ENCODE measurements at regions not wholly inside any gene's neighbourhood (a gene's known extent, or its start where the extent isn't known, plus 50 kb on each side); places are given as distances from the start of the nearest gene placed in this dataset.

GRCh38 chr14:38901791-38902190 is 201.2 kb downstream of the SEC23A start:
- TF ChIP-seq CTCF (conservative IDR thresholded peaks at IDR 0.05; ENCODE audit: low read length): no peak
- H3K4me3 ChIP-seq (ENCODE audit: low read length): no peak overlapping the region
- DNase-seq (ENCODE audit: low read depth): no peak

- TF ChIP-seq CTCF (conservative IDR thresholded peaks at IDR 0.05; ENCODE audit: low read length): no peak
- DNase-seq (ENCODE audit: low read depth): no peak
- H3K4me3 ChIP-seq (ENCODE audit: low read length): no peak overlapping the region
These were observed 202.1 kb downstream of the SEC23A start for GRCh38 chr14:38900887-38901286.

- no peak overlapping the region for H3K4me3 ChIP-seq (ENCODE audit: low read length)
- DNase-seq (ENCODE audit: low read depth): no peak
- TF ChIP-seq CTCF (conservative IDR thresholded peaks at IDR 0.05; ENCODE audit: low read length): no peak
These were observed 215.3 kb downstream of the SEC23A start for GRCh38 chr14:38887696-38888095.

GRCh38 chr14:38884109-38884508 is 218.9 kb downstream of the SEC23A start:
- no peak for TF ChIP-seq CTCF (conservative IDR thresholded peaks at IDR 0.05; ENCODE audit: low read length)
- no peak for DNase-seq (ENCODE audit: low read depth)
- no peak overlapping the region for H3K4me3 ChIP-seq (ENCODE audit: low read length)

GRCh38 chr14:38883127-38883526 is 219.9 kb downstream of the SEC23A start:
- no peak overlapping the region for H3K4me3 ChIP-seq (ENCODE audit: low read length)
- TF ChIP-seq CTCF (conservative IDR thresholded peaks at IDR 0.05; ENCODE audit: low read length): no peak
- no peak for DNase-seq (ENCODE audit: low read depth)

- DNase-seq (ENCODE audit: low read depth): no peak
- H3K4me3 ChIP-seq (ENCODE audit: low read length): no peak overlapping the region
- no peak for TF ChIP-seq CTCF (conservative IDR thresholded peaks at IDR 0.05; ENCODE audit: low read length)
These were observed 220.5 kb downstream of the SEC23A start for GRCh38 chr14:38882533-38882932.

- no peak for TF ChIP-seq CTCF (conservative IDR thresholded peaks at IDR 0.05; ENCODE audit: low read length)
- H3K4me3 ChIP-seq (ENCODE audit: low read length): no peak overlapping the region
- no peak for DNase-seq (ENCODE audit: low read depth)
These were observed 222.2 kb downstream of the SEC23A start for GRCh38 chr14:38880643-38881524.
